ENCODE measurements at regions not wholly inside any gene's neighbourhood (a gene's known extent, or its start where the extent isn't known, plus 50 kb on each side); places are given as distances from the start of the nearest gene placed in this dataset.
A peak's percentile ranks its signal among the peaks of the same experiment; 100 is the strongest.

DNA sequence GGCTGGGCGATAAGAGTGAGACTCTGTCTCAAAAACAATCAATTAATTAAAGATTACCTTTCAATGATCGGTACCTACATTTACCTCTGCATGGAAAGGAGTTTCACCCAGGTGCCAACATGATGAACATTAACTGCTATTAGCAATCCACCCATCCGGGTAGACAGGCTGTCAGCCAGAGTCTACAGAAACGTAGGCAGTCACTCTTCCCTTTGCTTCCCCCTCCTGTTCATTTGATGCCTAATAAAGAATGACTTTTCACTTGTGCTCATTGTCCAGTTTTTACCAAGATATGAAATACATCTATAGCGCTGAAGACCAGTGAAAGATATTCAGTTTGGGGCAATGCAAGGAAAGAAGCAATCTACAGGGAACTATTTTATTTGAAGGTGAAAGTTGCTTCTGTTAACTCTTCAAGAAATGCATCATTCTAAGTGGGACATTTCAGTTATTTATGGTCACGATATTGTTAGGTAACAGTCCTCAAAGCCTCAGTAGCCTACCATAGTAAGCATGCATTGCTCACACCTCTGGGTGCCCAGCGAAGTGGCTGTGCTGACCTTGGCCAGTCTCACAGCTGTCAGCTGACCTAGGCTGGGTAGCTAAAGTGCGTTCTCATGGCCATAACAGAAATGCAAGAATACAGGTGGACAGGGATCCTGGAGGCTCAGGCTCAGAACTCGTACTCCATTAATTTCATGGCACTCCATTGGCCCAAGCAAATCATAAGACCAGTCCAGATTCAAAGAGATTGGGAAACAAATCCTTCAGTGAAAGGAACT is 87.2 kb upstream of the DMRT1 start:
- TF ChIP-seq, protein P1, sequence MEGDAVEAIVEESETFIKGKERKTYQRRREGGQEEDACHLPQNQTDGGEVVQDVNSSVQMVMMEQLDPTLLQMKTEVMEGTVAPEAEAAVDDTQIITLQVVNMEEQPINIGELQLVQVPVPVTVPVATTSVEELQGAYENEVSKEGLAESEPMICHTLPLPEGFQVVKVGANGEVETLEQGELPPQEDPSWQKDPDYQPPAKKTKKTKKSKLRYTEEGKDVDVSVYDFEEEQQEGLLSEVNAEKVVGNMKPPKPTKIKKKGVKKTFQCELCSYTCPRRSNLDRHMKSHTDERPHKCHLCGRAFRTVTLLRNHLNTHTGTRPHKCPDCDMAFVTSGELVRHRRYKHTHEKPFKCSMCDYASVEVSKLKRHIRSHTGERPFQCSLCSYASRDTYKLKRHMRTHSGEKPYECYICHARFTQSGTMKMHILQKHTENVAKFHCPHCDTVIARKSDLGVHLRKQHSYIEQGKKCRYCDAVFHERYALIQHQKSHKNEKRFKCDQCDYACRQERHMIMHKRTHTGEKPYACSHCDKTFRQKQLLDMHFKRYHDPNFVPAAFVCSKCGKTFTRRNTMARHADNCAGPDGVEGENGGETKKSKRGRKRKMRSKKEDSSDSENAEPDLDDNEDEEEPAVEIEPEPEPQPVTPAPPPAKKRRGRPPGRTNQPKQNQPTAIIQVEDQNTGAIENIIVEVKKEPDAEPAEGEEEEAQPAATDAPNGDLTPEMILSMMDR (IDR thresholded peaks at IDR 0.05; ENCODE audit: low read length, missing control alignments), result no peak
- DNase-seq (ENCODE audit: low read depth), result no peak
- no peak overlapping the region for H3K4me3 ChIP-seq (replicated peaks; ENCODE audit: low read depth, low read length)

DNA sequence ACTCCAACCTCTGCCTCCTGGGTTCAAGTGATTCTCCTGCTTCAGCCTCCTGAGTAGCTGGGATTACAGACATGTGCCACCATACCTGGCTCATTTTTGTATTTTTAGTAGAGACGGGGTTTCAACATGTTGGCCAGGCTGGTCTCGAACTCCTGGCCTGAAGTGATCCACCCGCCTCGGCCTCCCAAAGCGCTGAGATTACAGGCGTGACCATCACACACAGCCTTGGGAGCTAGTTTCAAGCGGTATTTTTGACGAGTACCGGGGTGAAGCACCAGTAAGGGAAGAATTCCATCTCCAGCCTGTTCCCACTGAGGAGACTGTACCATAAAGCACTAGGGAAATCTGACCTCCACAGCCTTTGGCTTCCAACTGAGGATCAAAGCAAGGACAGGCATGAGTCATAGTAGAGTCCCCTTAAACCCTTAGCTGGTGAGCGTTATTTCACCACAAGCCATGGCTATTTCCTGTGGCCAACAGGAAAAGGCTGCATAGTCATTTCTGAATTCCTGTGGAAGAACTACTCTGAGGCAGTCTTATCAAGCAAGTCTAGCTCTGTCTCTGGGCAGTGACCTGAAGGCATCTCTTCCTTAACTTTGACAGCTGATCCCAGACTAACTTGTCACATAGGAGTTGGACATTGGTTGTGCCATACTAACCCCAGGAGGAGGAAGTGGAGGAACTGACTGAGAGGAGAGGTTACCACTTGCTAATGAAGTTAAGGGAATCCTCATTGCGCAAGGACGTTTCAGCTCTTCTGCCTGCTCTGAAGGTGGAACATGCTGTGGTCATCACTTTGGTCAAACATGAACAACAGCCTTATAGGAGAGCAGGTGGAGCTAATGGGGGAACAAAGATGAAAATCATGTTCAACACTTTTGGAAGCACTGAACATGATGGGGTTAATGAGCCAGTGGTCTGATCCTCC is 85.8 kb upstream of the DMRT1 start:
- TF ChIP-seq, protein P1 (IDR thresholded peaks at IDR 0.05; ENCODE audit: low read length, missing control alignments), result no peak
- H3K4me3 ChIP-seq (replicated peaks; ENCODE audit: low read depth, low read length), result no peak overlapping the region
- DNase-seq (ENCODE audit: low read depth), result peak; percentile 87

DNA sequence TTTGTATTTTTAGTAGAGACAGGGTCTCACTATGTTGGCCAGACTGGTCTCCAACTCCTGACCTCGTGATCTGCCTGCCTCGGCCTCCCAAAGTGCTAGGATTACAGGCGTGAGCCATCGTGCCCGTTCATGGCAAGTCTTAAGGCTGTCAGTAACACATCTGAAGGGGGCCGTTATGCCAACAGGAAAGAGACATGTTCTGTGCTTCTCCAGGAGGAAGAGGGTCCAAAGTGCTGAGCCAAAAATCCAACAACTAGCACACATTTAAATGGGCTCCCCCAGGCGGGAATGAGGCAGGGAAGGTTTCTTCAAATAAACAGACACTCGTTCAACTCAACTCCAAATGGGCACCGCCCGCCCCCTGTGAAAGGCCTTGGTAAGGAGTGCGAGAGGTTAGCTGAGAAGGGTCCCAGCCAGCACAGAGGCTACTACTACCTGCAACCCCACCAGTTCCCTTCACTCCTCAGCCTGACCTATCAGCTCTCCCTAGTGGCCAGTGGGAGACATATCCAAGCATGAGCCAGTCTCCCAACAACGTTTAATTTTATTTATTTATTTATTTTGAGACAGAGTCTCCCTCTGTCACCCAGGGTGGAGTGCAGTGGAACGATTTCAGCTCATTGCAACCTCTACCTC is 84.1 kb upstream of the DMRT1 start:
- no peak overlapping the region for H3K4me3 ChIP-seq (replicated peaks; ENCODE audit: low read depth, low read length)
- peak; percentile 74 for DNase-seq (ENCODE audit: low read depth)
- TF ChIP-seq, protein P1 (IDR thresholded peaks at IDR 0.05; ENCODE audit: low read length, missing control alignments), result peak; percentile 68

DNA sequence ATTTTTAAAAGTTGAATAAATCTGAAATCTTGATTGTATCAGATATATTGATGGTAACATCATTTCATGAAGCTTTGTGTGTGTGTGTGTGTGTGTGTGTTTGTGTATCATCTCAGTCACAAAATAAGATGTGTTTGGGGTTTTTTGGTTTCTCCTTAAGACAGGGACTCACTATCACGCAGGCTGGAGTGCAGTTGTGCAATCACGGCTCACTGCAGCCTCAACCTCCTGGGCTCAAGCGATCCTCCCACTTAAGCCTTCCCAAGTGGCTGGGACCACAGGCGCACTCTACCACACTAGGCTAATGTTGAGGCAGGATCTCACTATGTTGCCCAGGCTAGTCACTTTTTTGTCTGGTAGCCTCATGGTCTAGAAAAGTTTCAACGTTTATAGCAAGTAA is 83.4 kb upstream of the DMRT1 start:
- H3K4me3 ChIP-seq (replicated peaks; ENCODE audit: low read depth, low read length), result no peak overlapping the region

DNA sequence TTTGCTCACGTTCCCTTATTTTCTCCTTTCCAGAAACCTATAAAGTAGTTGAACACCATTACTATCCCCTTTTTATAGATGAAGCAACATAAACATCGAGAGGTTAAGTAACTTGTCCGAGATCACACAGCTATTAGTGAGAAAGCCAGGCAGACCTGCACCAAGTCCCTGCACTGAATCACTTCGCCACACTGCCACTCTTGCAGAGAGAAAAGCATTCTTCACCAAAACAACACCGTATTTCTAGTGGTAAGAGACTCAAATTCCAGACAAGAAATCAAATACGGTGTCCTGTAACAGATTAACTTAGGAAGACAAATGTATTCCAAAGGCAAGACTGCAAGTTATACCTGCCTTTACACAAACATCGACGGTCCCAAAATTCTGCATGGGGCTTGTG is 82.0 kb upstream of the DMRT1 start:
- no peak for DNase-seq (ENCODE audit: low read depth)
- TF ChIP-seq, protein P1 (IDR thresholded peaks at IDR 0.05; ENCODE audit: low read length, missing control alignments), result no peak
- no peak overlapping the region for H3K4me3 ChIP-seq (replicated peaks; ENCODE audit: low read depth, low read length)

More for the DNA sequence above, 83.4 kb upstream of the DMRT1 start:
- no peak for DNase-seq (ENCODE audit: low read depth)
- TF ChIP-seq, protein P1 (IDR thresholded peaks at IDR 0.05; ENCODE audit: low read length, missing control alignments), result no peak

DNA sequence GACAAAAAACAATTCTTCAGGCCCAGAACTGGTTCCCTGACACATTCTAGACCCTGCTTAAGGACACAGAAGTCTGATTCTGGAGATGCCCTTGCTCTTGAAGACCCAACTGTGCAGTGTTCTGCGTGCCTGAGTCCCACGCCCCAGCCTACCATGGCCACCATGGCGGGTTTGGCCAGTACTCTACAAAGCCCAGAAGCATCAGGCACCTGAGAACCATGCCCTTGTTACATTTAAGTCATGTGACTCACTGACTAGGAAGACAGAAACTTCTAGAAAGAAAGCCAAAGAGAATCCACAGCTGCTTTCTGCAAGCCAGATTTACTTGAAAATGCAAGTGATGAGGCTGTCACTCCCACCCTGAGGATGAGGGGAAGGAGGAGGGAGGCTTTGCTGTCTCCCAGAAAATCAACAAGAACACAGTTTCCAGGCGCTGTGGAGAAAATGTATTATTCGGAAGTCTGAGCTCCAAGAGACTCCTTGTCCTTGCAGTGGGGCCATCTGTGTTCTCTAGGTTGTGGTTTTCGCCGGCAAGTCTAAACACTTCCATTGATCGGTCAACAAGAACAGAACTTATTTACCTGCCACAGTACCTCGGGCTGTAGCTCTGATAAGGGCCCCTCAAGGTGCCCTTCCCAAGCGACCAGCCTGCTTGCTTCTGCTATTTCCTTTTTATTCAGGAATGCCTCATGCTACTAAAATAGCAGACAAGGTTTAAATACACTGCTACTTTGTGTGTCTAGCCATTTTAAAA is 81.3 kb upstream of the DMRT1 start:
- TF ChIP-seq, protein P1 (IDR thresholded peaks at IDR 0.05; ENCODE audit: low read length, missing control alignments), result no peak
- no peak overlapping the region for H3K4me3 ChIP-seq (replicated peaks; ENCODE audit: low read depth, low read length)

More for the DNA sequence above, 81.3 kb upstream of the DMRT1 start:
- no peak for DNase-seq (ENCODE audit: low read depth)
